HL-60 (cell line): ENCODE measurements at regions not wholly inside any gene's neighbourhood (a gene's known extent, or its start where the extent isn't known, plus 50 kb on each side); places are given as distances from the start of the nearest gene placed in this dataset.

Experiments
- DNase-seq, 2 experiments: peaks; one replicate each; pipeline ENCODE4 v3.0.0-alpha.2; 2010 to 2020; ENCODE audit warnings: low read depth in 1 of 2, low spot score in 1 of 2
- H3K27ac ChIP-seq: fragments of 250-450 bp; sonication (Bioruptor Pico); replicated peaks from 2 replicates; pipeline ENCODE4 v1.5.1; 2020; ENCODE audit warnings: mild to moderate bottlenecking, moderate library complexity
- H3K27me3 ChIP-seq: fragments of 250-450 bp; sonication (Bioruptor Pico); 2 replicates; pipeline ENCODE4 v1.5.1; 2021; ENCODE audit warnings: mild to moderate bottlenecking, moderate library complexity; ENCODE audit not compliant: insufficient read depth, poor library complexity, severe bottlenecking
- H3K4me3 ChIP-seq: replicated peaks from 2 replicates; pipeline ENCODE4 v1.5.1; 2011; ENCODE audit warnings: mild to moderate bottlenecking, control low read depth, low read length; ENCODE audit not compliant: insufficient read depth
- CTCF ChIP-seq: IDR thresholded peaks from one replicate; pipeline ENCODE4 v1.5.1; 2011; ENCODE audit warnings: low read length, control low read depth, inconsistent platforms; ENCODE audit not compliant: insufficient read depth
- GABPA ChIP-seq: IDR thresholded peaks from 2 replicates; pipeline ENCODE4 v1.6.1; 2012; ENCODE audit warnings: low read depth
- POLR2AphosphoS5 ChIP-seq: IDR thresholded peaks from 2 replicates; pipeline ENCODE4 v1.6.1; 2012; ENCODE audit warnings: low read depth
- REST ChIP-seq: IDR thresholded peaks from 2 replicates; pipeline ENCODE4 v1.6.1; 2012; ENCODE audit warnings: low read depth; ENCODE audit not compliant: insufficient replicate concordance
- SPI1 ChIP-seq: IDR thresholded peaks from 2 replicates; pipeline ENCODE4 v1.6.1; 2012; ENCODE audit warnings: low read depth, mild to moderate bottlenecking, borderline replicate concordance

DNA sequence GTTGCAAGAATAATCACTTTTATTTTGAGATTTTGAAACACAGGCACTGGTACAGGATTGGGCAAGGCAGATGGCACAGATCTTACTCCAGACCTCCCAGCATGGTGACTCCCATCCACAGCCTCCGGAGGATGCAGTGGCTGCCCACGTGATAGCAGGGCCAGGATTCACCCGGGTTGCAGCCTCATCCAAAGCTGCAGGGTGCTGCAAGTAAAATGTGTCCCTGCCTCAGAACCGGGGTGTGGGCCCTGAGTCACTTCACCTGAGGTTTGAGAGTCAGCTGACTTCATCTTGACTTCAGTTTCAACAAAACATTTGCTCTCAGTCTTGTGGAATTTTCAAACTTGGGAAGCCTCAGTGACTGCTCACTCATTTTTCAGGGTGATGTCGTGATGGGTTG, 201.9 kb downstream of the FGF9 start:
- no peak overlapping the region for H3K4me3 ChIP-seq
- no peaks in the 10 kb centered on the region for H3K27me3 ChIP-seq
- no peak for TF ChIP-seq CTCF
- TF ChIP-seq POLR2AphosphoS5 = no peak
- DNase-seq = no peak
- H3K27ac ChIP-seq = no peak overlapping the region

- H3K4me3 ChIP-seq = no peak overlapping the region
- no peak overlapping the region for H3K27ac ChIP-seq
- TF ChIP-seq GABPA (no peak), CTCF (no peak)
- H3K27me3 ChIP-seq = no peaks in the 10 kb centered on the region
- no peak for DNase-seq
Observed at GRCh38 chr13:21875116-21875515, 204.2 kb downstream of the FGF9 start.

GRCh38 chr13:21879263-21879914, 208.5 kb downstream of the FGF9 start:
- TF ChIP-seq REST (no peak), CTCF (no peak), SPI1 (no peak), GABPA (no peak), POLR2AphosphoS5 (no peak)
- Histone ChIP-seq H3K4me3 (no peak overlapping the region), H3K27ac (no peak overlapping the region), H3K27me3 (no peaks in the 10 kb centered on the region)
- DNase-seq = no peak

GRCh38 chr13:21882766-21883165, 211.9 kb downstream of the FGF9 start:
- no peaks in the 10 kb centered on the region for H3K27me3 ChIP-seq
- H3K4me3 ChIP-seq = no peak overlapping the region
- TF ChIP-seq GABPA (no peak), SPI1 (no peak), CTCF (no peak), POLR2AphosphoS5 (no peak)
- no peak overlapping the region for H3K27ac ChIP-seq
- no peak for DNase-seq
